ENCODE measurements at regions not wholly inside any gene's neighbourhood (a gene's known extent, or its start where the extent isn't known, plus 50 kb on each side); places are given as distances from the start of the nearest gene placed in this dataset.
"Not testable (repeated sequence)": the region's sequence is repeated elsewhere in the genome, so short reads cannot be mapped to it uniquely, and the experiment has no call there.

- not testable (repeated sequence) for TF ChIP-seq CTCF, POLR2A (IDR thresholded peaks at IDR 0.05)
Observed at GRCh38 chr20:29876084-29876910, 1381.2 kb upstream of the DEFB115 start.

Data from breast epithelium (tissue), 3 donors.